GM19023 (cell line): ENCODE measurements at regions not wholly inside any gene's neighbourhood (a gene's known extent, or its start where the extent isn't known, plus 50 kb on each side); places are given as distances from the start of the nearest gene placed in this dataset.

ENCODE experiments used
- ATAC-seq: cut with Tn5 transposase; IDR thresholded peaks from one replicate; pipeline ENCODE4 v1.9.1; 2021; ENCODE audit warnings: mild to moderate bottlenecking, moderate library complexity; ENCODE audit not compliant: unreplicated experiment

DNA sequence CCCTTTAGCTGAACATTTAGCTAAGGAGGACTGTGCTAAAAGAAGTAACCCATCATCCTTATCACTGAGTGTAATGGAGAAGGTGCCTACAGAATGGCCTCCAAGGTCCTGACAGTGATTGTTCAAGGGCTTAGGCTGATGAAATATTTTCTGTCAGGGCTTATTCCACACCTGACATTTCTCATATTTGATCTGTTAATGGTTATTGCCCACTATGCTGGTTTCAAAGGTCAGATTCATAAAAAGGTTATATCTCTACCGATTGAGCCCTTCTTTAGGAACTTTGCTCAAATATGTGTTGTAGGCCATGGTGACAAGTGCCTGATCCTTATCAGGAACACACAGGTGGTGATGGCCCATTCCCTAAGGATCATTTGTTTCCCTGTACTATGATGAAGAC is 766.4 kb upstream of the ADGRL2 start:
- no peak for ATAC-seq

DNA sequence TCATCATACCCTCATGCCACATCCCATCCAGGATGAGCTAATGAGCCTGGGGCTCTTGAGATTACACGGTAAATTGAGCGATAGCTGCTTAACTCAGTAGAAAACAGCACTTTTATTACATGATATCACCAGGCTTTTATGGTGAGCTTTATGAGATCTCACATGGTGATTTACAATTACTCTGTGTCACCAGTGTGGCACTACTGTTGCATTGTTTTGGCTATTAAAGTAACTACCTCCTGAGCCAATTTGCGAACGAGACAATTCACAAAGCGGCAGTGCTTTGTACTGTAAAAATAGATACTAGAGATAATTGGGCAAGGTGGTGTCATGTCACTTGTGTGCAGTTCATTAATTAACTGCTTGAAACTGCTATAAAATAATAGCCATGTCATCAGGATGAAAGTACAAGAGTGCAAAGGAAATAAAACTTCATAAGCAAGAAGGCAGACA is 767.7 kb upstream of the ADGRL2 start:
- ATAC-seq = no peak

DNA sequence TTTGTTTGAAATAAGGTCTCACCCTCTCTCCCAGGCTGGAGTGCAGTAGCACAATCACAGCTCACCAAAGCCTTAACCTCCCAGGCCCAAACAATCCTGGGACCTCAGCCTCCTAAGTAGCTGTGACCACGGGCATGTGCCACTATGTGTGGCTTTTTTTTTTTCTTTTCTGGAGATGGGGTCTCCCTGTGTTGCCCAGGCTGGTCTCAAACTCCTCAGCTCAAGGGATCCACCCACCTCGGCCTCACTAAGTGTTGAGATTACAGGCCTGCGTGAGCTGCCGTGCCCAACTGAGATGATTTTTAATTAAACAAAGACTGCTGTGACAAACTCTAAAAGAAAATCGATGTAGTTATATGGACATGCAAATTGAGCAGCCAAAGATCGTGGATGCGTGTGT is 768.4 kb upstream of the ADGRL2 start:
- no peak for ATAC-seq

DNA sequence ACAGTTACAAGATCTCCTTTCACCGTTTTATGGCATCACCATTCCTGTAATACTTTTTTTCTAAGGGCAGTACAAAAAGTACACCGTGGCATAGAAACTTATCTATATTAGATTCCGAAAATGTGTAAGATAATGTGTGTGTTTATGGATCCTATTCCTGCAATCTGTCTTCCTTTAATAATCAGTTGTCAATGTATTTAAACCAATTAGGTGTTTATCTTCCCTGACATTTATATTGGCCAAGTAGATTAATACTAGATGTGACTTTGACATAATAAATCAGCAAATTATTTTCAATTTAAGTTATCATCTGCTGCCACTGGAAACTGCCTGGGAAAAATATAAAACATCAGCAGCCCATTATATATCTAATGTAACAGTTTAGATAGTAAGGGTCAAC is 770.3 kb upstream of the ADGRL2 start:
- no peak for ATAC-seq

DNA sequence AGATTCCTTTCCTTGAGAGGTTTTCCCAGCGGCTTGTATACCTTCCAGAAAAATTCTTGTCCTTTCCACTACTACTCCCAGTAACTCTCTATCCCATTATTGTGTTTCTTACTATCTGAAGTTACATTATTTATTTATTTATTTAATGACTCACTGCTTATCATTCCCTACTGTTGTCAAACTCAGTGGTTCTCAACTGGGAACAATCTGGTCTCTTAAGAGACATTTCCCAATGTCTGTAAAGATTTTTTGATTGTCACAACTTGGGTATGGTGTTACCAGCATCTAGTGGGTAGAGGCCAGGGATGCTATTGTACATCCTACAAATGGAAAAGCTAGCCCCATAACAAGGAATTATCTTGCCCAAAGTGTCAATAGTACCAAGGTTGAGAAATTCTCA is 771.5 kb upstream of the ADGRL2 start:
- ATAC-seq = no peak

DNA sequence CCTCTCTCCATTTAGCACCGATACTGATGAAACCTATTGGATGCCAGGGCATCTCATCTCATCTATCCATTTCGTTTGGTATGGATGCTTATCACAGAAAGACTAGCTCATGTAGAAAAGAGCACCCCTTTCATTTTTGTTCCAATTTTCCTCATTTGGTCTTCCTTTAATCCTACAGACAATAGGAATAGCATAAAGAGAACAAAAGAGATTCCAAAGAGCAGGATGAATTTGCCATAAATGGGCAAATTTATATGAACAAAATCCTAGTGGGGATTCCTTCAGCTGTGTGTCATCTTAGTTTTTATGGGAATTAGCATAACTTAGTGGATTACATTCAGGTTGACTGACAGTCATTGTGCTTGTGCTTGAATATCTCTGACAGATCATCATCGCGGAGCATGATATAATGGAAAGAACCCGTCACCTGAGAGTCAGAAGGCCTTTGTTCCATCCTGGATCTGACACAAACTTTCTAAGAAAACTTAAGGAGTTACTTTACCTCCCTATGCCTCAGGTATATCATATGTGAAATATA is 777.5 kb upstream of the ADGRL2 start:
- ATAC-seq = no peak

DNA sequence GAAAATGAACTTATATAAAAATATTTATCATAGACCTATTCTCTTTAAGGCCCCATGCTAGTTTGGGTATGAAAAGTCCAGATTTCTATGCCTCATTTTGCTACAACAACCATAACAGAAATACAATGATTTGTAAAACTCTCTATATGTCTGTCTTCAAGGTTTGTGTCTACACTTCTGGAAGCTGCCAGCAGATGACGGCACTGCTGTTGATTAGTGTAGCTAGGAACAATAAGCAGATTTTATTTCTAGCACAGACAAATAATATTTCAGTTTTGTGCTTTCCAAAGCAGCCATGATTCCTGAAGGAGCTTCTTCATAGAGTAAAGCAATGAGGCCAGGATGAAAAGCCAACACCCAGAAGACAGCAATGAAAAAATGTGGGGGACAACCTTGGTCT is 779.6 kb upstream of the ADGRL2 start:
- no peak for ATAC-seq

- no peak for ATAC-seq
These were observed 780.2 kb upstream of the ADGRL2 start for GRCh38 chr1:81020506-81020905.

DNA sequence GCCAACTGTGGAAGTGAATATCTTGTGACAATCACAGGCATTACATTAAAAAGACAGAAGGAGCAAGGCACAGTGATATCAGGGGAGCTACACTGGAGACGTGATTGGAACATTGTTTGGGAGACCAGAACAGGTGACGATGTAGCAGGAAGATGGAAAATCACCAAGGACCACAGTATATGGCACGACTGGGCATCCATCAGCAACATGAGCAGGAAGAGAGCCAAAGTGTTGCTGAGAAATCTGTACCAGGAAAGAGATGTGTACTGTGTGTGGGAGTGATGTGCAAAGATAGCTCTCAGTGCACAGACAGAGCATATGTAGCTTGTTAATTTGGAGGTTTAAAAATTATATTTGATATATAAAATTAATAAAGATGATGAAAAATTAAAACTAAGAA is 790.6 kb upstream of the ADGRL2 start:
- ATAC-seq = no peak

GRCh38 chr1:81008293-81008692 is 792.4 kb upstream of the ADGRL2 start:
- ATAC-seq = no peak

- no peak for ATAC-seq
These were observed 793.7 kb upstream of the ADGRL2 start for GRCh38 chr1:81007024-81007423.

GRCh38 chr1:81006502-81006901 is 794.2 kb upstream of the ADGRL2 start:
- ATAC-seq = no peak

GRCh38 chr1:81004011-81004410 is 796.7 kb upstream of the ADGRL2 start:
- no peak for ATAC-seq

- ATAC-seq = no peak
These were observed 805.8 kb upstream of the ADGRL2 start for GRCh38 chr1:80994934-80995333.

DNA sequence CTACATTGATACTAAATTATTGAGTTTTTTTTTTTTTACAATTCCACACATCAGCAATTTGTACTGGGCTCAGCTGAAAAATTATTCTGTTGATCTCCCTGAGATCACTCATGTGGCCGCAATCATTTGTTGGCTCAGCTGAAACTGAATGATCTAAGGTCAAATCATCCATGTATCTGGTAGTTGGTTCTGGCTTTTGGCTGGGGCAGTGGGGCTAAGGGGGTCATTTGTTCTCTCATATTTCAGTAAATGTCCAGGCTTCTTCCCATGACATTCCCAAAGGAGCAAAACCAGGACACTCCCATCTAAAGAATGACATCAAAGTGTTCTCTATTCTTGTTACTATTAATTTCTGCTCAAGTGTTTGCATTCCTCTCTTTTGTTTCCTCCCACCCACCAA is 806.7 kb upstream of the ADGRL2 start:
- ATAC-seq = no peak

DNA sequence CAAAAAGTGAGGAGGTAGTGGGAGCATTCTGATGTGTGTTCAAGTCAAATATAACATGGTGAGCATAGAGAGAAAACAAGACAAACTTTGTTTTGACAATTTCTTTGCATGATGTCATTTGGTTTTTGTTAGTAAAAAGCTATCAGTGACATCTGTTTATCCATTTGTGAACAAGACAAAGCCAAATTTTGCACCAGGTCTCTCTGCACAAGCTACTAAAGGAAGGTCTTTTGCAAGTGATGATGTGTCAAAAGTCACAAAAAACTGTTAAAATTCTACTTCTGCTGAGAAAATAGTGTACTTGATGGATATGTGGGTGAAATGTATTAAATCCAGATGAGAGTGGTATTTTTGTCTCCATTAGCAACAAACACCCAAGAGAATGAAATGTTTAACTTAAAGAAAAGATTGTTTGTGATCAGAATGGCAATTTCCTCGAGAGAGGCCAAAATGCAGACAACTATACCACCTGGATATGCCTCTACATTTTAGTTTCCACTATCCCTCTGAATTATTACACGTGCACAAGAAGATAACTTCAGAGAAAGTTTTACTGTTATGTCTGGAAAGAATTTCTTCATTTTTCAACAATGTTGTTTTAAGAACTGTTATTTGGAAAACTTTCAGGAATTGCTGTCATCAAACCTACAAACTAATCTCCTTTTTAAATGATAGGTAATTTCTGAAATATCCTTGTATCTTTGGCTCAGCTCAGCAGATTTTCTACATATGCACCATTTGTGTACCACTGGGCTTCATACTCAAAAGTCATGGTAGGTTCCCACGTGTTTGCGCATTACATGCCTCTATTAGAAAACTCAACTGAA is 807.4 kb upstream of the ADGRL2 start:
- no peak for ATAC-seq

DNA sequence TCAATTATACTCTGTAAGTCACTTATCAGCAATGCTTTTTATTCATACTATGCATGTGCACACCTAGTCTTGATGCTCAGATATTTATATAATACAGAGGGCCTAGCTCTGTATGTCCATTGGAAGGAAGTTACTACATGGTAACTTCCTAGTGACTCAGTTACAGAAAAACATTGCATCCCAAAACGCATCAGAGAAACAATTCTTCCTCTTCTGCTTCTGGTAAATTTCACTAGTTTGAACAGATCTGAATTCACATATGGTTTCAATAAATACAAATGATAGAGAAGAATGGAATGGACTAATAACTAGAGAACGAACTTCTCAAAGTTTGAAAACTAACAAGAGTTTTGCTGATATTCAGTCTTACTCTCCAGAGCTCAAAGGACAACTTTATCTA is 811.3 kb upstream of the ADGRL2 start:
- no peak for ATAC-seq

- no peak for ATAC-seq
These were observed 811.8 kb upstream of the ADGRL2 start for GRCh38 chr1:80988926-80989325.

GRCh38 chr1:80987824-80988223 is 812.9 kb upstream of the ADGRL2 start:
- no peak for ATAC-seq

DNA sequence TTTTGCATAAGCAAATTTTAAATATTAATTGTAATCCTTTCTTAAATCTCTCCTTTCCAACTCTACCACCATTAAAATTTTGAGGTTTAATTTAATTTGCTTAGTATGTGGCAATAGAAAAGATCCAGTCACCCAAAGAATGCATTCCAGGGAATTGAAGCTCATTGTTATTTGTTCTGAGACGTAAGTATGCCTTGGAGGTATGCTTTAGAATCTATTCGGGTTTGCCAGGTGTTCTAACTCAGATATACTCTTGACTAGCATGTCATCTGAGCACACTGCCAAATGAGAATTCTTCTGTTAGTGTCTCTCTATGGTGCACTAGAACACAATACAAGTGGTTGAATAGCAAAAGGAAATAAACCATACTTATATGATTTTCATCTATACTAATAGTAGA is 813.6 kb upstream of the ADGRL2 start:
- ATAC-seq = no peak

DNA sequence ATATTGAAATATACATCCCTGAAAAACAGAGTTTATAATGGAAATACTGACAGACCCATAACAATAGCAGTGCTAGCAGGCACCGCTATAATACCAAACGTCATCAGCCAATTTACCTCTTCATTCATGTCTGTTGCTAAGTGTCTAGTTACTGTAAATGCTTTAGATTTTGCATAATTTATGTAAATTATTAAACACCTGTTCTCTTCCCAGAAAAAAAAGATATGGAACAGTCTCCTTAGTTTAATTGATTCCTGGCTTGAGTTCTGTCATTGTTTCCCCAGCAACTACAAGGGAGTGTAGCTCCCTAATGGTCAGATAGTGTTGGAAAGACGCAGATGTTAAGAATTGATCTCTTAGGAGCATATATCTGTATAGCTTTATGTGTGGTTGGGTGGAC is 817.9 kb upstream of the ADGRL2 start:
- no peak for ATAC-seq

GRCh38 chr1:80973101-80973500 is 827.6 kb upstream of the ADGRL2 start:
- ATAC-seq = no peak

DNA sequence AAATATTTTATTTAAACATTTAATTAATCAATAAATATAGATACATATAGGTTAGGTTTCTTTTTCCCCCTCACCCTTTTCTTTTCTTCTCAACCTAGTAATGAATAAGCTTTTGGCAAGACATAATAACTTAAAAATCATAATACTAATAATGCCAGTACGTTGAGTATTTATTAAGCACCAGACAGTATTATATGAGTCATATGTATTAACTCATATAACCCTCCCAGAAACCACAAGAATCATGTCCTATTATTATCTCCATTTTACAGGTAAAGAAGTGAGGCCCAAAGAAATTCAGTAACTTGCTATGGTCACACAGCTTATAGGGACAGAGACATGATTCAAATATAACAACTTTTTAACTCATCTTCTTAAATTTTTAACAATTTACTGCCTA is 834.5 kb upstream of the ADGRL2 start:
- no peak for ATAC-seq
